HCT116 (cell line): ENCODE measurements at regions not wholly inside any gene's neighbourhood (a gene's known extent, or its start where the extent isn't known, plus 50 kb on each side); places are given as distances from the start of the nearest gene placed in this dataset.

ENCODE experiments used
- ATAC-seq: fragments of 200-7000 bp; cut with Tn5 transposase; 2 replicates; pipeline ENCODE4 v1.9.1; 2020; ENCODE audit warnings: mild to moderate bottlenecking, moderate library complexity
- BruUV-seq: library from RNA; stranded (reverse); fragments of 400-500 nt; replicated peaks from 2 replicates; lab custom pipeline; 2021; lab: Mats Ljungman, UMichigan
- CTCF ChIA-PET: fragments of 300-600 bp; sonication (Branson Sonifier 250); formaldehyde crosslinking; loops from one replicate; lab custom pipeline; 2021; ENCODE audit warnings: antibody characterized with exemption; lab: Charles Lee
- POLR2A ChIA-PET: fragments of 300-600, 350-600 bp; sonication (Branson Sonifier 250); formaldehyde crosslinking; loops from one replicate; lab custom pipeline; 2021; ENCODE audit warnings: antibody characterized with exemption; lab: Charles Lee
- RAD21 ChIA-PET, 2 experiments: fragments of 300-600 bp; sonication (Branson Sonifier 250); formaldehyde crosslinking; loops; one replicate each; lab custom pipeline; 2023; ENCODE audit warnings: low total read pairs in 2 of 2; ENCODE audit not compliant: uncharacterized antibody in 2 of 2, unreplicated experiment in 2 of 2, low non-redundant PET in 1 of 2; lab: Charles Lee
- DNase-seq: peaks from one replicate; pipeline ENCODE4 v3.0.0-alpha.2; 2010; ENCODE audit warnings: low read depth, low spot score
- H2AFZ ChIP-seq: fragments of 200-600 bp; shearing (Covaris generic), sonication (generic); 2 replicates; pipeline ENCODE4 v1.6.1; 2017; ENCODE audit warnings: low read depth, mixed run types, mixed read lengths, antibody characterized with exemption, low read length; ENCODE audit not compliant: poor library complexity, severe bottlenecking
- H3K27ac ChIP-seq: 2 replicates; pipeline ENCODE4 v1.5.1; 2012; ENCODE audit warnings: low read depth, low read length
- H3K27me3 ChIP-seq: fragments of 200-600 bp; sonication (generic); 2 replicates; pipeline ENCODE4 v1.6.1; 2016; ENCODE audit warnings: mixed run types, low read length, mixed read lengths; ENCODE audit not compliant: insufficient read depth
- H3K36me3 ChIP-seq, 2 experiments: fragments of 200-500 bp in 1 of 2; fragments of 200-600 bp in 1 of 2; sonication (Bioruptor generic) in 1 of 2; sonication (generic) in 1 of 2; 2 replicates each; pipeline versions ENCODE4 v1.5.1 to v1.6.1; 2014 to 2016; ENCODE audit warnings: low read length in 2 of 2, inconsistent platforms in 1 of 2, mixed read lengths in 1 of 2, mixed run types in 1 of 2; ENCODE audit not compliant: insufficient read depth in 2 of 2, control insufficient read depth in 1 of 2
- H3K4me1 ChIP-seq, 2 experiments: fragments of 200-600 bp in 1 of 2; sonication (generic) in 1 of 2; 2 replicates each; pipeline versions ENCODE4 v1.5.1 to v1.6.1; 2012 to 2017; ENCODE audit warnings: low read length in 2 of 2, inconsistent platforms in 1 of 2, mild to moderate bottlenecking in 1 of 2, mixed read lengths in 1 of 2, mixed run types in 1 of 2, moderate library complexity in 1 of 2; ENCODE audit not compliant: insufficient read depth in 2 of 2, control insufficient read depth in 1 of 2
- H3K4me2 ChIP-seq: fragments of 200-600 bp; sonication (generic); 2 replicates; pipeline ENCODE4 v1.6.1; 2017; ENCODE audit warnings: mixed run types, low read length, mixed read lengths
- H3K4me3 ChIP-seq, 2 experiments: fragments of 200-600 bp in 1 of 2; sonication (generic) in 1 of 2; replicated peaks in 1 of 2; 2 replicates each; pipeline ENCODE4 v1.5.1; 2011 to 2016; ENCODE audit warnings: low read length in 2 of 2, control low read depth in 1 of 2, low read depth in 1 of 2, mild to moderate bottlenecking in 1 of 2, mixed read lengths in 1 of 2, mixed run types in 1 of 2
- H3K79me2 ChIP-seq: fragments of 200-600 bp; sonication (generic); 2 replicates; pipeline ENCODE4 v1.6.1; 2017; ENCODE audit warnings: mild to moderate bottlenecking, mixed run types, low read length, moderate library complexity, mixed read lengths; ENCODE audit not compliant: insufficient read depth
- H3K9ac ChIP-seq: fragments of 200-600 bp; sonication (generic); 2 replicates; pipeline ENCODE4 v1.6.1; 2016; ENCODE audit warnings: low read length, mixed read lengths
- H3K9me2 ChIP-seq: fragments of 200-600 bp; sonication (generic), shearing (Covaris generic); 2 replicates; pipeline ENCODE4 v1.6.1; 2017; ENCODE audit warnings: mixed run types, mild to moderate bottlenecking, moderate library complexity; ENCODE audit not compliant: insufficient read depth
- H3K9me3 ChIP-seq, 2 experiments: fragments of 200-500 bp in 1 of 2; fragments of 200-600 bp in 1 of 2; sonication (Bioruptor generic) in 1 of 2; sonication (generic) in 1 of 2; 2 replicates each; pipeline ENCODE4 v1.6.1; 2014 to 2017; ENCODE audit warnings: low read length in 2 of 2, mixed read lengths in 2 of 2, inconsistent platforms in 1 of 2, low read depth in 1 of 2, mild to moderate bottlenecking in 1 of 2, mixed run types in 1 of 2, moderate library complexity in 1 of 2; ENCODE audit not compliant: control insufficient read depth in 1 of 2, insufficient read depth in 1 of 2
- H4K20me1 ChIP-seq: fragments of 200-600 bp; sonication (generic), shearing (Covaris generic); 2 replicates; pipeline ENCODE4 v1.6.1; 2017; ENCODE audit warnings: mixed run types, mild to moderate bottlenecking, moderate library complexity; ENCODE audit not compliant: insufficient read depth
- ATF3 ChIP-seq: IDR thresholded peaks from 2 replicates; pipeline ENCODE4 v1.6.1; 2012
- CBX3 ChIP-seq: IDR thresholded peaks from 2 replicates; pipeline ENCODE4 v1.6.1; 2012; ENCODE audit warnings: low read depth
- CEBPB ChIP-seq: IDR thresholded peaks from 2 replicates; pipeline ENCODE4 v1.6.1; 2012; ENCODE audit warnings: low read depth
- CTCF ChIP-seq, 3 experiments: fragments of 200-600 bp in 1 of 3; sonication (generic) in 1 of 3; IDR thresholded peaks in 2 of 3; conservative IDR thresholded peaks in 1 of 3; 2 replicates each; pipeline ENCODE4 v1.5.1; 2012 to 2017; ENCODE audit warnings: low read depth in 2 of 3, low read length in 2 of 3, antibody characterized with exemption in 1 of 3, borderline replicate concordance in 1 of 3, control low read depth in 1 of 3, mild to moderate bottlenecking in 1 of 3, mixed read lengths in 1 of 3, mixed run types in 1 of 3, moderate library complexity in 1 of 3; ENCODE audit not compliant: insufficient read depth in 1 of 3
- EGR1 ChIP-seq: IDR thresholded peaks from 2 replicates; pipeline ENCODE4 v1.6.1; 2012; ENCODE audit warnings: low read depth
- ELF1 ChIP-seq: IDR thresholded peaks from 2 replicates; pipeline ENCODE4 v1.6.1; 2012; ENCODE audit warnings: low read depth, borderline replicate concordance
- EZH2 ChIP-seq: fragments of 200-600 bp; sonication (generic); IDR thresholded peaks from 2 replicates; pipeline ENCODE4 v1.6.1; 2017; ENCODE audit warnings: antibody characterized with exemption, mixed run types
- FOSL1 ChIP-seq: IDR thresholded peaks from 2 replicates; pipeline ENCODE4 v1.6.1; 2012; ENCODE audit warnings: low read depth
- JUND ChIP-seq: IDR thresholded peaks from 2 replicates; pipeline ENCODE4 v1.6.1; 2012
- MAX ChIP-seq: IDR thresholded peaks from 2 replicates; pipeline ENCODE4 v1.6.1; 2012
- POLR2A ChIP-seq: IDR thresholded peaks from 2 replicates; pipeline ENCODE4 v1.7.0; 2011; ENCODE audit warnings: borderline replicate concordance; ENCODE audit not compliant: insufficient read depth, insufficient read length; ENCODE audit errors: extremely low read depth
- POLR2AphosphoS5 ChIP-seq: IDR thresholded peaks from 2 replicates; pipeline ENCODE4 v1.6.1; 2011; ENCODE audit warnings: mild to moderate bottlenecking, low read depth, low read length, moderate library complexity
- REST ChIP-seq: IDR thresholded peaks from 2 replicates; pipeline ENCODE4 v1.6.1; 2012; ENCODE audit warnings: low read depth
- SIN3A ChIP-seq: IDR thresholded peaks from 2 replicates; pipeline ENCODE4 v1.6.1; 2012; ENCODE audit warnings: low read depth
- SP1 ChIP-seq: IDR thresholded peaks from 2 replicates; pipeline ENCODE4 v1.6.1; 2012; ENCODE audit warnings: low read depth
- SRF ChIP-seq: IDR thresholded peaks from 2 replicates; pipeline ENCODE4 v1.6.1; 2012; ENCODE audit warnings: low read depth
- TCF7L2 ChIP-seq: IDR thresholded peaks from 2 replicates; pipeline ENCODE4 v1.7.0; 2011; ENCODE audit warnings: borderline replicate concordance, inconsistent platforms; ENCODE audit not compliant: insufficient read depth, insufficient read length; ENCODE audit errors: extremely low read depth
- YY1 ChIP-seq: IDR thresholded peaks from 2 replicates; pipeline ENCODE4 v1.6.1; 2011; ENCODE audit warnings: low read length, low read depth, moderate library complexity, mild to moderate bottlenecking; ENCODE audit not compliant: insufficient replicate concordance; ENCODE audit errors: extremely low read depth
- ZBTB33 ChIP-seq: IDR thresholded peaks from 2 replicates; pipeline ENCODE4 v1.6.1; 2011; ENCODE audit warnings: mild to moderate bottlenecking, low read length, moderate library complexity; ENCODE audit not compliant: insufficient replicate concordance; ENCODE audit errors: extremely low read depth
- intact Hi-C: fragments of 100-400 bp; cut with micrococcal nuclease; formaldehyde crosslinking; loops from 2 replicates; pipeline ENCODE4 v1.10.0; 2022

GRCh38 chr14:30252151-30252550 is 306.8 kb upstream of the G2E3 start:
- Histone ChIP-seq H3K27ac (no peak overlapping the region), H4K20me1 (no peaks in the 10 kb centered on the region), H3K9ac (no peak overlapping the region), H3K9me3 (no peaks in the 10 kb centered on the region), H3K4me2 (no peak overlapping the region), H3K27me3 (no peaks in the 10 kb centered on the region), H3K79me2 (no peaks in the 10 kb centered on the region), H3K9me2 (no peaks in the 10 kb centered on the region), H3K4me3 (no peak overlapping the region), H2AFZ (no peak overlapping the region), H3K4me1 (no peaks in the 10 kb centered on the region), H3K36me3 (no peaks in the 10 kb centered on the region)
- ChIA-PET RAD21 (no interaction called here), POLR2A (no interaction called here), CTCF (interaction anchor here (1.4 kb wide), 1 partner anchor 18 kb away, joined by 3 read pairs; no protein-coding TSS in a partner anchor)
- intact Hi-C loops, result no loop called here
- no peak for ATAC-seq
- no peak for DNase-seq
- no TSS peak for BruUV-seq
- no peak for TF ChIP-seq CBX3
- no peak for TF ChIP-seq ELF1
- no peak for TF ChIP-seq TCF7L2
- no peak for TF ChIP-seq SIN3A
- TF ChIP-seq FOSL1, result no peak
- no peak for TF ChIP-seq SP1
- TF ChIP-seq CEBPB, result no peak
- no peak for TF ChIP-seq MAX
- no peak for TF ChIP-seq CTCF (IDR thresholded peaks at IDR 0.05 in 2 of 3, conservative IDR thresholded peaks at IDR 0.05 in 1 of 3; ENCODE audit: borderline replicate concordance in 1 of 3, insufficient read depth in 1 of 3, low read depth in 2 of 3, low read length in 2 of 3)
- no peak for TF ChIP-seq POLR2A
- TF ChIP-seq REST, result no peak
- TF ChIP-seq JUND, result no peak
- no peak for TF ChIP-seq EZH2
- TF ChIP-seq SRF, result no peak
- no peak for TF ChIP-seq ATF3
- TF ChIP-seq POLR2AphosphoS5, result no peak
- no peak for TF ChIP-seq EGR1
- TF ChIP-seq YY1, result no peak
- no peak for TF ChIP-seq ZBTB33
